Keratinocyte (primary cell): ENCODE measurements at regions not wholly inside any gene's neighbourhood (a gene's known extent, or its start where the extent isn't known, plus 50 kb on each side); places are given as distances from the start of the nearest gene placed in this dataset.

Source experiments
- DNase-seq: peaks from one replicate; pipeline ENCODE4 v3.0.0-alpha.2; 2011; ENCODE audit warnings: low read depth, missing footprints, low spot score
- FAIRE-seq: peaks from 2 replicates; lab custom pipeline; 2011; peaks lifted over from hg19 to GRCh38; lab: Jason Lieb, UNC
- H2AFZ ChIP-seq: 2 replicates; pipeline ENCODE4 v1.6.0; 2012; ENCODE audit warnings: low read length, control low read depth, inconsistent platforms; ENCODE audit not compliant: control insufficient read depth
- H3K27ac ChIP-seq: 2 replicates; pipeline ENCODE4 v1.5.1; 2011; ENCODE audit warnings: low read length; ENCODE audit not compliant: control insufficient read depth, insufficient read depth
- H3K27me3 ChIP-seq: 3 replicates; pipeline ENCODE4 v1.6.0; 2011; ENCODE audit warnings: low read length; ENCODE audit not compliant: control insufficient read depth, insufficient read depth; ENCODE audit errors: extremely low read depth
- H3K36me3 ChIP-seq, 2 experiments: 2 replicates in 1 of 2; 3 replicates in 1 of 2; pipeline ENCODE4 v1.5.1; 2011; ENCODE audit warnings: low read length in 2 of 2, mild to moderate bottlenecking in 1 of 2; ENCODE audit not compliant: control insufficient read depth in 2 of 2, insufficient read depth in 2 of 2; ENCODE audit errors: extremely low read depth in 1 of 2
- H3K4me1 ChIP-seq: 3 replicates; pipeline ENCODE4 v1.5.1; 2011; ENCODE audit warnings: low read length; ENCODE audit not compliant: control insufficient read depth, insufficient read depth; ENCODE audit errors: extremely low read depth
- H3K4me2 ChIP-seq: 3 replicates; pipeline ENCODE4 v1.6.0; 2011; ENCODE audit warnings: low read depth, low read length; ENCODE audit not compliant: control insufficient read depth, insufficient read depth; ENCODE audit errors: extremely low read depth
- H3K4me3 ChIP-seq, 3 experiments: fragments of 200-600 bp in 1 of 3; sonication (generic) in 1 of 3; 2 replicates in 2 of 3; 3 replicates in 1 of 3; pipeline ENCODE4 v1.5.1; 2011 to 2016; ENCODE audit warnings: low read length in 3 of 3, mild to moderate bottlenecking in 3 of 3, control low read depth in 2 of 3, inconsistent platforms in 1 of 3, low read depth in 1 of 3, mixed read lengths in 1 of 3, mixed run types in 1 of 3, moderate library complexity in 1 of 3; ENCODE audit not compliant: control insufficient read depth in 2 of 3, insufficient read depth in 2 of 3; ENCODE audit errors: extremely low read depth in 1 of 3
- H3K79me2 ChIP-seq: 2 replicates; pipeline ENCODE4 v1.6.0; 2012; ENCODE audit warnings: low read length; ENCODE audit not compliant: control insufficient read depth, insufficient read depth
- H3K9ac ChIP-seq: 3 replicates; pipeline ENCODE4 v1.6.0; 2011; ENCODE audit warnings: low read length; ENCODE audit not compliant: control insufficient read depth, insufficient read depth; ENCODE audit errors: extremely low read depth
- H3K9me1 ChIP-seq: 3 replicates; pipeline ENCODE4 v1.6.0; 2011; ENCODE audit warnings: low read length; ENCODE audit not compliant: control insufficient read depth, insufficient read depth; ENCODE audit errors: extremely low read depth
- H3K9me3 ChIP-seq: 2 replicates; pipeline ENCODE4 v1.5.1; 2012; ENCODE audit warnings: low read depth, low read length; ENCODE audit not compliant: control insufficient read depth
- H4K20me1 ChIP-seq: 3 replicates; pipeline ENCODE4 v1.6.0; 2011; ENCODE audit warnings: low read length; ENCODE audit not compliant: control insufficient read depth, insufficient read depth; ENCODE audit errors: extremely low read depth
- EZH2 ChIP-seq: IDR thresholded peaks from one replicate; pipeline ENCODE4 v1.6.1; 2012; ENCODE audit warnings: inconsistent platforms, mild to moderate bottlenecking, low read length, moderate library complexity
- dilution Hi-C: fragments of 300-500 bp; cut with MboI; formaldehyde crosslinking; loops from one replicate; pipeline ENCODE4 v1.7.0; 2020; ENCODE audit warnings: low sequenced_read_pairs; ENCODE audit not compliant: extremely low pct_ligation_motif_present
- TF ChIP-seq, protein P1 (sequence below), 3 experiments: IDR thresholded peaks in 1 of 3; conservative IDR thresholded peaks in 1 of 3; optimal IDR thresholded peaks in 1 of 3; 2 replicates in 2 of 3; 3 replicates in 1 of 3; pipeline versions ENCODE3 to v1.5.1; 2011; ENCODE audit warnings: low read length in 3 of 3, mild to moderate bottlenecking in 3 of 3, moderate library complexity in 2 of 3, control low read depth in 1 of 3, inconsistent platforms in 1 of 3; ENCODE audit not compliant: insufficient read depth in 2 of 3; ENCODE audit errors: extremely low read depth in 1 of 3

DNA sequence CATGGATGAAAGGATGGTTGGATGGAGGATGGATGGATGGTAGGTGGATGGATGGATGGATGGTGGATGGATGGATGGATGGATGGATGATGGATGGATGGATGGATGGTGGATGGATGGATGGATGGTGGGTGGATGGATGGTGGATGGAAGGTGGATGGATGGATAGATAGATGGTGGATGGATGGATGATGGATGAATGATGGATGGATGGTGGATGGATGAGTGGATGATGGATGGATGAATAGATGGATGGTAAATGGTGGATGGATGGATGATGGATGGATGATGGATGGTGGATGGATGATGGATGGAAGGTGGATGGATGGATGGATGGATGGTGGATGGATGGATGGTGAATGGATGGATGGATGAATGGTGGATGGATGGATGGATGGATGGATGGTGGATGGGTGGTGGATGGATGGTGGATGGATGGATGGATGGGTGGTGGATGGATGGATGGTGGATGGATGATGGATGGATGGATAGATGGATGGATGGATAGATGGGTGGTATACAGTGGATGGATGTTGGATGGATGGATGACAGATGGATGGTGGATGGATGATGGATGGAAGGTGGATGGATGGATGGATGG, 350.8 kb downstream of the BRD1 start:
- H3K9ac ChIP-seq: no peak overlapping the region
- TF ChIP-seq EZH2: no peak
- TF ChIP-seq, protein P1, sequence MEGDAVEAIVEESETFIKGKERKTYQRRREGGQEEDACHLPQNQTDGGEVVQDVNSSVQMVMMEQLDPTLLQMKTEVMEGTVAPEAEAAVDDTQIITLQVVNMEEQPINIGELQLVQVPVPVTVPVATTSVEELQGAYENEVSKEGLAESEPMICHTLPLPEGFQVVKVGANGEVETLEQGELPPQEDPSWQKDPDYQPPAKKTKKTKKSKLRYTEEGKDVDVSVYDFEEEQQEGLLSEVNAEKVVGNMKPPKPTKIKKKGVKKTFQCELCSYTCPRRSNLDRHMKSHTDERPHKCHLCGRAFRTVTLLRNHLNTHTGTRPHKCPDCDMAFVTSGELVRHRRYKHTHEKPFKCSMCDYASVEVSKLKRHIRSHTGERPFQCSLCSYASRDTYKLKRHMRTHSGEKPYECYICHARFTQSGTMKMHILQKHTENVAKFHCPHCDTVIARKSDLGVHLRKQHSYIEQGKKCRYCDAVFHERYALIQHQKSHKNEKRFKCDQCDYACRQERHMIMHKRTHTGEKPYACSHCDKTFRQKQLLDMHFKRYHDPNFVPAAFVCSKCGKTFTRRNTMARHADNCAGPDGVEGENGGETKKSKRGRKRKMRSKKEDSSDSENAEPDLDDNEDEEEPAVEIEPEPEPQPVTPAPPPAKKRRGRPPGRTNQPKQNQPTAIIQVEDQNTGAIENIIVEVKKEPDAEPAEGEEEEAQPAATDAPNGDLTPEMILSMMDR (optimal IDR thresholded peaks at IDR 0.05 in 1 of 3, IDR thresholded peaks at IDR 0.05 in 1 of 3, conservative IDR thresholded peaks at IDR 0.05 in 1 of 3; ENCODE audit: extremely low read depth in 1 of 3, insufficient read depth in 2 of 3, low read length in 3 of 3): no peak
- H2AFZ ChIP-seq: no peak overlapping the region
- H3K4me1 ChIP-seq: no peaks in the 10 kb centered on the region
- dilution Hi-C loops: no loop called here
- H3K79me2 ChIP-seq: no peaks in the 10 kb centered on the region
- H3K9me1 ChIP-seq: no peaks in the 10 kb centered on the region
- H3K9me3 ChIP-seq: peaks cover 13% of the 10 kb centered on the region
- no peak overlapping the region for H3K27ac ChIP-seq
- H3K27me3 ChIP-seq: peaks cover 3% of the 10 kb centered on the region
- FAIRE-seq: no peak
- no peak for DNase-seq
- H3K4me3 ChIP-seq: no peak overlapping the region
- no peak overlapping the region for H3K4me2 ChIP-seq
- H4K20me1 ChIP-seq: no peaks in the 10 kb centered on the region
- no peaks in the 10 kb centered on the region for H3K36me3 ChIP-seq

DNA sequence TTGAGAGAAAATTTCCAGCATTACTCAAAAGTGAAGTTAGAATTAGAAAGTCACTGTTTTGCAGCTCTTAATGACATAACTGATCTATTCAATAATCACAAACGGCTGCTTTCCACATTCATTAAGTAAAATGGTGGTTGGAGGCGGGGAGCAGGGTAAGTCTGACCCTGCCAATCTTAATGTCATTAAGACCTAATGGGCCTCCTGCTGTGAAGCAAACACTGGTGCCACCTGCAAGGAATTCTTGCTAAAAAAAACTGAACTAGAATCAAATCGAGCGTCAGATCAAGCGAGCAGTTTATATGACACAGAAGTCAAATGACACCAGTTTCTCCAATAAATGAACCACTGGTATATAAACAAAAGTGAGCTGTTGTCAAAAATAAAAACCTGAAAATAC, 351.5 kb downstream of the BRD1 start:
- Histone ChIP-seq H3K36me3 (no peaks in the 10 kb centered on the region), H3K27me3 (peaks cover under 1% of the 10 kb centered on the region), H3K4me1 (no peaks in the 10 kb centered on the region), H3K27ac (no peak overlapping the region), H3K4me2 (no peak overlapping the region), H3K4me3 (no peak overlapping the region), H3K9me1 (no peaks in the 10 kb centered on the region), H3K9ac (no peak overlapping the region), H3K79me2 (no peaks in the 10 kb centered on the region), H3K9me3 (peaks cover 10% of the 10 kb centered on the region), H4K20me1 (no peaks in the 10 kb centered on the region), H2AFZ (no peak overlapping the region)
- FAIRE-seq: no peak
- DNase-seq: no peak
- dilution Hi-C loops: no loop called here
- TF ChIP-seq, protein P1 (optimal IDR thresholded peaks at IDR 0.05 in 1 of 3, IDR thresholded peaks at IDR 0.05 in 1 of 3, conservative IDR thresholded peaks at IDR 0.05 in 1 of 3; ENCODE audit: extremely low read depth in 1 of 3, insufficient read depth in 2 of 3, low read length in 3 of 3): no peak
- no peak for TF ChIP-seq EZH2
